Activated CD8-positive, alpha-beta T cell treated with anti-CD3 and anti-CD28 coated beads for 36 hours (primary cell): ENCODE measurements at regions not wholly inside any gene's neighbourhood (a gene's known extent, or its start where the extent isn't known, plus 50 kb on each side); places are given as distances from the start of the nearest gene placed in this dataset.

Source experiments
- ATAC-seq: fragments of 200-7000 bp; cut with Tn5 transposase; one replicate; pipeline ENCODE4 v1.10.0; 2021; ENCODE audit warnings: mild to moderate bottlenecking, moderate library complexity
- CTCF ChIA-PET: fragments of 350-600 bp; sonication (Branson Sonifier 250); formaldehyde crosslinking; loops from one replicate; lab custom pipeline; 2021; ENCODE audit warnings: antibody characterized with exemption; lab: Charles Lee
- POLR2A ChIA-PET: fragments of 350-600 bp; sonication (Branson Sonifier 250); formaldehyde crosslinking; loops from one replicate; lab custom pipeline; 2021; ENCODE audit warnings: antibody characterized with exemption; lab: Charles Lee
- DNase-seq: peaks from one replicate; pipeline ENCODE4 v3.0.0-alpha.2; 2020
- H3K27ac Mint-ChIP-seq: one replicate; pipeline ENCODE4 v1.8.0; 2021; ENCODE audit warnings: mild to moderate bottlenecking, mixed read lengths
- H3K27me3 Mint-ChIP-seq: one replicate; pipeline ENCODE4 v1.8.0; 2021; ENCODE audit warnings: mixed read lengths
- H3K36me3 Mint-ChIP-seq: one replicate; pipeline ENCODE4 v1.8.0; 2021; ENCODE audit warnings: low read depth, mixed read lengths
- H3K4me1 Mint-ChIP-seq: one replicate; pipeline ENCODE4 v1.8.0; 2021; ENCODE audit warnings: low read depth, mixed read lengths
- H3K4me3 Mint-ChIP-seq: one replicate; pipeline ENCODE4 v1.8.0; 2021; ENCODE audit warnings: mild to moderate bottlenecking, moderate library complexity, mixed read lengths
- H3K9me3 Mint-ChIP-seq: one replicate; pipeline ENCODE4 v1.8.0; 2021; ENCODE audit warnings: mixed read lengths
- CTCF ChIP-seq: fragments of 200-600 bp; IDR thresholded peaks from one replicate; pipeline ENCODE4 v1.8.0; 2022; ENCODE audit warnings: antibody characterized with exemption, mild to moderate bottlenecking
- intact Hi-C: fragments of 100-400 bp; cut with micrococcal nuclease; formaldehyde crosslinking; loops from one replicate; pipeline ENCODE4 v1.10.0; 2022

- intact Hi-C loops: no loop called here
- ChIA-PET CTCF (interaction anchor here (0.9 to 2.4 kb wide), 2 partner anchors 9 to 26 kb away, joined by 3 to 8 read pairs; no protein-coding TSS in a partner anchor), POLR2A (interaction anchor here (0.7 to 0.9 kb wide), 3 partner anchors 11 to 45 kb away, joined by 3 read pairs; no protein-coding TSS in a partner anchor)
- ATAC-seq (peak; percentile 85), DNase-seq (peak; percentile 47)
- no peaks in the 10 kb centered on the region for H3K9me3 Mint-ChIP-seq
- peaks cover 31% of the 10 kb centered on the region for H3K4me1 Mint-ChIP-seq
- H3K4me3 Mint-ChIP-seq: no peak overlapping the region
- TF ChIP-seq CTCF: no peak
- H3K27ac Mint-ChIP-seq: peak overlapping the region; percentile 64
- no peaks in the 10 kb centered on the region for H3K36me3 Mint-ChIP-seq
- no peaks in the 10 kb centered on the region for H3K27me3 Mint-ChIP-seq
Observed at GRCh38 chr2:161090411-161090810, 69.8 kb upstream of the TANK start.

- DNase-seq: no peak
- ATAC-seq: no peak
- intact Hi-C loops: no loop called here
- Mint-ChIP-seq H3K27ac (no peak overlapping the region), H3K4me1 (peaks cover 10% of the 10 kb centered on the region), H3K27me3 (no peaks in the 10 kb centered on the region), H3K9me3 (peaks cover 4% of the 10 kb centered on the region), H3K36me3 (no peaks in the 10 kb centered on the region), H3K4me3 (no peak overlapping the region)
- no peak for TF ChIP-seq CTCF
- POLR2A ChIA-PET: no interaction called here
- CTCF ChIA-PET: interaction anchor here (0.9 kb wide), 1 partner anchor 32 kb away, joined by 3 read pairs; no protein-coding TSS in a partner anchor
Observed at GRCh38 chr2:161095314-161095713, 64.9 kb upstream of the TANK start.

- DNase-seq (no peak), ATAC-seq (no peak)
- ChIA-PET CTCF (interaction anchor here (0.6 to 1.2 kb wide), 2 partner anchors 18 to 1811 kb away, joined by 3 to 4 read pairs; no protein-coding TSS in a partner anchor), POLR2A (no interaction called here)
- Mint-ChIP-seq H3K36me3 (no peaks in the 10 kb centered on the region), H3K4me3 (no peak overlapping the region), H3K27me3 (no peaks in the 10 kb centered on the region), H3K4me1 (no peaks in the 10 kb centered on the region), H3K9me3 (peaks cover 4% of the 10 kb centered on the region), H3K27ac (no peak overlapping the region)
- TF ChIP-seq CTCF: no peak
- intact Hi-C loops: no loop called here
Observed at GRCh38 chr2:161096336-161096735, 63.9 kb upstream of the TANK start.

GRCh38 chr2:161097157-161097556, 63.1 kb upstream of the TANK start:
- ATAC-seq (no peak), DNase-seq (no peak)
- Mint-ChIP-seq H3K4me3 (no peak overlapping the region), H3K9me3 (peaks cover 4% of the 10 kb centered on the region), H3K4me1 (no peaks in the 10 kb centered on the region), H3K36me3 (no peaks in the 10 kb centered on the region), H3K27me3 (no peaks in the 10 kb centered on the region), H3K27ac (no peak overlapping the region)
- POLR2A ChIA-PET: interaction anchor here (1.0 kb wide), 1 partner anchor 19 kb away, joined by 4 read pairs; no protein-coding TSS in a partner anchor
- no peak for TF ChIP-seq CTCF
- CTCF ChIA-PET: interaction anchor here (1.2 kb wide), 1 partner anchor 19 kb away, joined by 4 read pairs; no protein-coding TSS in a partner anchor
- intact Hi-C loops: no loop called here

GRCh38 chr2:161100211-161100895, 59.9 kb upstream of the TANK start:
- H3K27me3 Mint-ChIP-seq: no peaks in the 10 kb centered on the region
- intact Hi-C loops: no loop called here
- CTCF ChIA-PET: interaction anchor here (1.2 to 1.3 kb wide), 2 partner anchors 10 to 37 kb away, joined by 3 read pairs; no protein-coding TSS in a partner anchor
- no peak for TF ChIP-seq CTCF
- peaks cover 20% of the 10 kb centered on the region for H3K4me1 Mint-ChIP-seq
- POLR2A ChIA-PET: no interaction called here
- peaks cover 4% of the 10 kb centered on the region for H3K9me3 Mint-ChIP-seq
- H3K27ac Mint-ChIP-seq: no peak overlapping the region
- H3K36me3 Mint-ChIP-seq: no peaks in the 10 kb centered on the region
- ATAC-seq (no peak), DNase-seq (no peak)
- no peak overlapping the region for H3K4me3 Mint-ChIP-seq
